ENCODE measurements at regions not wholly inside any gene's neighbourhood (a gene's known extent, or its start where the extent isn't known, plus 50 kb on each side); places are given as distances from the start of the nearest gene placed in this dataset.

GRCh38 chr15:69777356-69777755, 320.4 kb downstream of the TLE3 start:
- no peak for TF ChIP-seq PKNOX1 (IDR thresholded peaks at IDR 0.05)
- no peak for TF ChIP-seq SUZ12 (IDR thresholded peaks at IDR 0.05)
- TF ChIP-seq SP1 (IDR thresholded peaks at IDR 0.05): no peak
- no peak for TF ChIP-seq L3MBTL2 (conservative IDR thresholded peaks at IDR 0.05)
- TF ChIP-seq CTBP1 (IDR thresholded peaks at IDR 0.05; ENCODE audit: borderline replicate concordance): no peak
- no peak for TF ChIP-seq NFRKB (IDR thresholded peaks at IDR 0.05)
- TF ChIP-seq FOXK2 (IDR thresholded peaks at IDR 0.05): no peak
- TF ChIP-seq ARNT (IDR thresholded peaks at IDR 0.05): no peak
- ChIA-PET POLR2A (no interaction called here), CTCF (no interaction called here)
- no peak for DNase-seq (ENCODE audit: extremely low spot score)

DNA sequence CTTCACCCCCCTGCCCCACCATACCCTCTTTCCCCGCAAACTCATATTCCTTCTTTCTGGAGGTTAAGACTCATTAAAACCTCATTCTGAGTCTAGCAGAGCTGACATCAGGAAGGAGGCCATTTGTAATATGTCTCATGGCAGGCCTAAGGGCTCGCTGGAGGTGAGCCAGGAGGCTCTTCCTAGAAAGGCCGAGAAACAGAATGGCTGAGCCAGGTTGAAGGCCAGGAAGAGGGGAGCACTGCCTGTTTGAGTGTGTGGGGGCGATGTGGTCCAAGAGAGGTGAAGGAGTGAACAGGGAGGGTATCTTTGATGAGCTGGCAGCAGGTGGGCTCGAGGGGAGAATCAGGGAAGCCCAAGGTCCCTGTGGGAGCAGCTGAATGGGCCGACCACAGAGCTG, 317.3 kb downstream of the TLE3 start:
- no peak for TF ChIP-seq ELF4 (IDR thresholded peaks at IDR 0.05)
- no peak for TF ChIP-seq L3MBTL2 (conservative IDR thresholded peaks at IDR 0.05)
- no peak for TF ChIP-seq CTBP1 (IDR thresholded peaks at IDR 0.05; ENCODE audit: borderline replicate concordance)
- TF ChIP-seq FOXA1 (IDR thresholded peaks at IDR 0.05): no peak
- no peak for TF ChIP-seq SUZ12 (IDR thresholded peaks at IDR 0.05)
- TF ChIP-seq ZNF384 (IDR thresholded peaks at IDR 0.05): no peak
- TF ChIP-seq TARDBP (IDR thresholded peaks at IDR 0.05): no peak
- TF ChIP-seq LEF1 (IDR thresholded peaks at IDR 0.05; ENCODE audit: borderline replicate concordance): no peak
- no peak for TF ChIP-seq NFRKB (IDR thresholded peaks at IDR 0.05)
- TF ChIP-seq BHLHE40 (IDR thresholded peaks at IDR 0.05; ENCODE audit: borderline replicate concordance): no peak
- TF ChIP-seq ARNT (IDR thresholded peaks at IDR 0.05): no peak
- TF ChIP-seq SP1 (IDR thresholded peaks at IDR 0.05): no peak
- TF ChIP-seq HDGF (IDR thresholded peaks at IDR 0.05; ENCODE audit: borderline replicate concordance): no peak
- TF ChIP-seq PKNOX1 (IDR thresholded peaks at IDR 0.05): no peak
- no peak for TF ChIP-seq FOXM1 (IDR thresholded peaks at IDR 0.05; ENCODE audit: borderline replicate concordance)
- TF ChIP-seq FOXK2 (IDR thresholded peaks at IDR 0.05): no peak
- CTCF ChIA-PET: no interaction called here
- DNase-seq (ENCODE audit: extremely low spot score): no peak
- POLR2A ChIA-PET: no interaction called here

DNA sequence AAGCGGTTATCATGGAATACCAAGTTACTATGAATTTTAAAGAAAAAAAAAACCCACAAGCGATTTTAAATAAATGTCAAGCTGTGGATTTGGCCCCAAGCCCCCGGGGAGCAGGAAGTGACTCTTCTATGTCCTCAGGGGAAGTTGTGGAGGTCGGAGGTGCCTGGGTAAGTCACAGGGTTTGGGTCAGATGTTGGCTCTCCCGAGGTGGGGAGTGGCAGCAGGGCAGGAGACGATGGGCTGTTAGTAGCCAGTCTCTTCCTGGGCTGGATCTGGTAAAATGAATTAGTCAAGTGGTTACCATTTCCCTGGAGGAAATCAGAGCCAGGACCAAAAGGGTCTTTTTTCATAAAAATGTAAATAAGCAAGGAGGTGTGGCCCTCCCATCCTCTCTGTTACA, 316.7 kb downstream of the TLE3 start:
- no peak for DNase-seq (ENCODE audit: extremely low spot score)
- POLR2A ChIA-PET: no interaction called here
- CTCF ChIA-PET: interaction anchor here (0.6 kb wide), 1 partner anchor 1492 kb away, joined by 3 read pairs; no protein-coding TSS in a partner anchor
- TF ChIP-seq LEF1 (IDR thresholded peaks at IDR 0.05; ENCODE audit: borderline replicate concordance): no peak
- no peak for TF ChIP-seq ZNF384 (IDR thresholded peaks at IDR 0.05)
- no peak for TF ChIP-seq FOXM1 (IDR thresholded peaks at IDR 0.05; ENCODE audit: borderline replicate concordance)
- no peak for TF ChIP-seq SP1 (IDR thresholded peaks at IDR 0.05)

DNA sequence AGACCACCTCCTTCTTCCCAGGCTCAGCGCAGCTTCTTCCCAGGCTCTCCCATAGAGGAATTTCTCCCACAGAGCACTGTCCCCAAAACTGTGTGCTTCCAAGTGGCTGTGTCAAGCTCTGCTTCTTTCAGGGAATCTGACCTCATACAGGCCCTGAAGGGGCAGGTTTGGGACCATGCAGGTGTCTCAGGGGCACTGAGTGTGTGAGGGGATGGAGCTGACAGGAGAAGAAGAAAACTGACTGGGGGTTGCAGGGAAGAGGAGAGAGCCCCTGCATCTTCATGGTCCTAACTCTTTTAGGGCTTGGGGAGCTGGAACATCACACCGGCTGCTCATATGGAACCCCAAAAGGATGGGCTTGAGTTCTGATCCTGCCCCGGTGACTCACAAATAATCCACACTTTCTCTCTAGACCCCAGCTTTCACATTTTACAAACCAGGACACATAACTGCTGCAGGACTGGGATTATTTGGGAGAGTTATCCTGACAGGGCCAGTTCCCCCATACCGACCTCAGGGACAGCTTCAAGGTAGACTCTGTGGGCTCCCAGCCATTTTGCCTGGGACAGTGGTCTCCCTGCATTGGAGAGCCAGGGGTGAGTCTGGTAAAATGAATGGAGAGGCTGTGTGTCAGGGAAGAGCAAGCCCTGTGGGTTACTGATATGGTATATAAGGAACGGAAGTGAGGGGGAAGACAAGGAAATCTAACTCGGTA, 316.1 kb downstream of the TLE3 start:
- CTCF ChIA-PET: interaction anchor here (0.6 kb wide), 1 partner anchor 1493 kb away, joined by 3 read pairs; no protein-coding TSS in a partner anchor
- POLR2A ChIA-PET: no interaction called here
- TF ChIP-seq CTBP1 (IDR thresholded peaks at IDR 0.05; ENCODE audit: borderline replicate concordance) (no peak), PKNOX1 (IDR thresholded peaks at IDR 0.05) (no peak), FOXK2 (IDR thresholded peaks at IDR 0.05) (no peak), BHLHE40 (IDR thresholded peaks at IDR 0.05; ENCODE audit: borderline replicate concordance) (no peak), LEF1 (IDR thresholded peaks at IDR 0.05; ENCODE audit: borderline replicate concordance) (no peak), HDGF (IDR thresholded peaks at IDR 0.05; ENCODE audit: borderline replicate concordance) (no peak), ZNF384 (IDR thresholded peaks at IDR 0.05) (no peak), FOXA1 (IDR thresholded peaks at IDR 0.05) (no peak), TARDBP (IDR thresholded peaks at IDR 0.05) (no peak), ELF4 (IDR thresholded peaks at IDR 0.05) (no peak), SP1 (IDR thresholded peaks at IDR 0.05) (no peak), L3MBTL2 (conservative IDR thresholded peaks at IDR 0.05) (no peak), ARNT (IDR thresholded peaks at IDR 0.05) (no peak)
- DNase-seq (ENCODE audit: extremely low spot score): no peak

DNA sequence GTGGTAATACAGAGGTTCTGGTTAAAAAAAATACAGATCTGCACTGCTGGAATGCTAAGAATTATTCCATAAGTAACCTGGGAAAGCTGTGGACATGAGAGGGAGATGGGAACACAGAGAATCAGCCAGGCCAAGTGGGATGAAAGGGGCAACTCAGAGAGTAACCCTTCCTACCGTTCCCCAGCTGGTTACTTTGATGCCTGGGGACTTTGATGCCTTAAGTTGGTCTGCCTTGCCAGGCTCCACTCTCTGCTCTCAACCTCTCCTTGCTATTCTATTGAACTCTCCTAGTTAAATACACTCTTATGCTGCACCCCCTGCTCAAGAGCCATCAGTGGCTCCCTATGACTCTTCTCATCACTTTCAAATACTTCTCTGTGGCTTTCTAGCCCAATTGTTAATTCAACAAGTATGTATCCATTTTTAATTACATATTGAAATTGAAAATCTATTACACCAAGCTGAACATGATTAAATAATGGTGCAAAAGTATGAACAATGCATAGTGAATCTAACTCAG, 315.5 kb downstream of the TLE3 start:
- ChIA-PET CTCF (interaction anchor here (0.9 kb wide), 1 partner anchor 23 kb away, joined by 4 read pairs; no protein-coding TSS in a partner anchor), POLR2A (no interaction called here)
- TF ChIP-seq HDGF (IDR thresholded peaks at IDR 0.05; ENCODE audit: borderline replicate concordance) (no peak), PKNOX1 (IDR thresholded peaks at IDR 0.05) (no peak), LEF1 (IDR thresholded peaks at IDR 0.05; ENCODE audit: borderline replicate concordance) (no peak), L3MBTL2 (conservative IDR thresholded peaks at IDR 0.05) (no peak), ELF4 (IDR thresholded peaks at IDR 0.05) (no peak), TARDBP (IDR thresholded peaks at IDR 0.05) (no peak), FOXM1 (IDR thresholded peaks at IDR 0.05; ENCODE audit: borderline replicate concordance) (no peak), CTBP1 (IDR thresholded peaks at IDR 0.05; ENCODE audit: borderline replicate concordance) (no peak), SUZ12 (IDR thresholded peaks at IDR 0.05) (no peak), ZNF384 (IDR thresholded peaks at IDR 0.05) (no peak), FOXK2 (IDR thresholded peaks at IDR 0.05) (no peak), BHLHE40 (IDR thresholded peaks at IDR 0.05; ENCODE audit: borderline replicate concordance) (no peak), NFRKB (IDR thresholded peaks at IDR 0.05) (no peak)
- DNase-seq (ENCODE audit: extremely low spot score): no peak

Measured in HEK293T (cell line).